ENCODE measurements at regions not wholly inside any gene's neighbourhood (a gene's known extent, or its start where the extent isn't known, plus 50 kb on each side); places are given as distances from the start of the nearest gene placed in this dataset.

DNA sequence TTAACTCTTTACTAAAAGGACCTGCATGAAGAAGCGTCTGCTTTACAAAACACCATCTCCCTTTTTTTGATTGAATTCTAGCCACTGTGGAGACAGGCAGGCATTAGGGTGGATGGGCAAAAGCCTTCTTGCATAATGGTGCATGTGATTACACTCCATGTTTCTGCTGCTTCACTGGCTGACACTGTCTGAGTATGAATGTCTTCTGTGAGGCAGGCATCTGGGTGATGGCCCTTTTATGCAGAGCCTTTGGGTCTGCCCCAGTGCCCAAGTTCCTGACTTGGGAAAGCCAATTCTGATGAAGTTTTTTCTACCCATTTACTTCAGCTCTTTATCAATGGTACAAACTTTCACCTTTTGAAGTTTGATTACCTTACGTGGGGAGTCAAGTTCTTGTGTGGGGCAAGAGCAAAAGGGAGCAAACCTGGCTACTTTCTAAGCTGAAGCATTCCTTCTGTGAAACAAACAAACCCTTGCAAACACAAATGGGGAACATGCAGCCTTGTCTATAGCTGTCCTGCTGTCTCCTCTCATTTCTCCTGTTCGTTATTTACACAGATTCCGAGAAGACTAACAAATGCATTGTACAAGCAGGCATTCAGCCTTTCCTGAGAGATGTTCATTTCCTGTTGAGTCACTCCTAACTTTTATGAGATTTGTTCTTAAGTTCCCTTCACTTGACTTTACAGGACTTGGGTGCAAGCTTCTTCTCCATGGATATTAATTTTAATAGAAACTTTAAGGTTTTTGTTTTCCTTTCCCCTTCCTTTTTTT lies 301.9 kb downstream of the TLL1 start:
- ChIA-PET POLR2A (no interaction called here), CTCF (no interaction called here)
- TF ChIP-seq, protein P1, sequence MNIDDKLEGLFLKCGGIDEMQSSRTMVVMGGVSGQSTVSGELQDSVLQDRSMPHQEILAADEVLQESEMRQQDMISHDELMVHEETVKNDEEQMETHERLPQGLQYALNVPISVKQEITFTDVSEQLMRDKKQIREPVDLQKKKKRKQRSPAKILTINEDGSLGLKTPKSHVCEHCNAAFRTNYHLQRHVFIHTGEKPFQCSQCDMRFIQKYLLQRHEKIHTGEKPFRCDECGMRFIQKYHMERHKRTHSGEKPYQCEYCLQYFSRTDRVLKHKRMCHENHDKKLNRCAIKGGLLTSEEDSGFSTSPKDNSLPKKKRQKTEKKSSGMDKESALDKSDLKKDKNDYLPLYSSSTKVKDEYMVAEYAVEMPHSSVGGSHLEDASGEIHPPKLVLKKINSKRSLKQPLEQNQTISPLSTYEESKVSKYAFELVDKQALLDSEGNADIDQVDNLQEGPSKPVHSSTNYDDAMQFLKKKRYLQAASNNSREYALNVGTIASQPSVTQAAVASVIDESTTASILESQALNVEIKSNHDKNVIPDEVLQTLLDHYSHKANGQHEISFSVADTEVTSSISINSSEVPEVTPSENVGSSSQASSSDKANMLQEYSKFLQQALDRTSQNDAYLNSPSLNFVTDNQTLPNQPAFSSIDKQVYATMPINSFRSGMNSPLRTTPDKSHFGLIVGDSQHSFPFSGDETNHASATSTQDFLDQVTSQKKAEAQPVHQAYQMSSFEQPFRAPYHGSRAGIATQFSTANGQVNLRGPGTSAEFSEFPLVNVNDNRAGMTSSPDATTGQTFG (tag by site-specific recombination; IDR thresholded peaks at IDR 0.05; ENCODE audit: borderline replicate concordance), result no peak
- TF ChIP-seq ZNF560 (tag by site-specific recombination; IDR thresholded peaks at IDR 0.05; ENCODE audit: borderline replicate concordance) (no peak), ZNF211 (tag by site-specific recombination; IDR thresholded peaks at IDR 0.05; ENCODE audit: low read depth) (no peak), OVOL3 (tag by site-specific recombination; IDR thresholded peaks at IDR 0.05) (no peak), ZNF184 (tag by site-specific recombination; IDR thresholded peaks at IDR 0.05) (no peak), MZF1 (tag by site-specific recombination; IDR thresholded peaks at IDR 0.05; ENCODE audit: borderline replicate concordance) (no peak), ZNF600 (tag by site-specific recombination; IDR thresholded peaks at IDR 0.05) (no peak), RBAK (tag by site-specific recombination; IDR thresholded peaks at IDR 0.05) (no peak)

DNA sequence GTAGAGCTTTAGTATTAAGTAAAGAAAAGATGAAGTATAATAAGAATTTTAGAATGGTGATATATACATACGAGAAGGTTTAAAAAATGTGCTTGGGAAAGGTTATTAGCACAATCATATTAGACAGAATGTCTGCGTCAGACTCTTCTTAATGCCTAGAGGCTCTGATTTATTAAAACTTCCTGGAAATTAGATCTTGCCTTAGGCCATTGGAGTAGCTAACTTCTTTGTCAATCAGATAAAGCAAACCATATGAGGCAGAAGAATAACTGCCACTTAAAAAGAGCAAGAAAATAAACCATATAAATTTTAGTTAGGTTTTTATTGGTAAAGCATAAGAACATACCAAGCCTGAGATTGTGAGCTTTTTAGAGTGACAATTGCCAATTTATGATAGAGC lies 309.1 kb downstream of the TLL1 start:
- CTCF ChIA-PET, result no interaction called here
- H3K36me3 ChIP-seq (ENCODE audit: control insufficient read depth in 2 of 2, insufficient read depth in 1 of 2, low read length in 2 of 2), result no peaks in the 10 kb centered on the region
- TF ChIP-seq, protein P2, sequence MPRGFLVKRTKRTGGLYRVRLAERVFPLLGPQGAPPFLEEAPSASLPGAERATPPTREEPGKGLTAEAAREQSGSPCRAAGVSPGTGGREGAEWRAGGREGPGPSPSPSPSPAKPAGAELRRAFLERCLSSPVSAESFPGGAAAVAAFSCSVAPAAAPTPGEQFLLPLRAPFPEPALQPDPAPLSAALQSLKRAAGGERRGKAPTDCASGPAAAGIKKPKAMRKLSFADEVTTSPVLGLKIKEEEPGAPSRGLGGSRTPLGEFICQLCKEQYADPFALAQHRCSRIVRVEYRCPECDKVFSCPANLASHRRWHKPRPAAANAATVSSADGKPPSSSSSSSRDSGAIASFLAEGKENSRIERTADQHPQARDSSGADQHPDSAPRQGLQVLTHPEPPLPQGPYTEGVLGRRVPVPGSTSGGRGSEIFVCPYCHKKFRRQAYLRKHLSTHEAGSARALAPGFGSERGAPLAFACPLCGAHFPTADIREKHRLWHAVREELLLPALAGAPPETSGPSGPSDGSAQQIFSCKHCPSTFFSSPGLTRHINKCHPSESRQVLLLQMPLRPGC (tag by site-specific recombination; IDR thresholded peaks at IDR 0.05), result no peak
- TF ChIP-seq ZNF664 (tag by site-specific recombination; IDR thresholded peaks at IDR 0.05) (no peak), ZNF324 (tag by site-specific recombination; IDR thresholded peaks at IDR 0.05) (no peak), ZNF791 (tag by site-specific recombination; IDR thresholded peaks at IDR 0.05) (no peak), SCRT2 (tag by site-specific recombination; IDR thresholded peaks at IDR 0.05) (no peak), ZNF626 (tag by site-specific recombination; IDR thresholded peaks at IDR 0.05) (no peak), HOXA7 (CRISPR knock-in tag; IDR thresholded peaks at IDR 0.05; ENCODE audit: borderline replicate concordance) (no peak)
- TF ChIP-seq, protein P3, sequence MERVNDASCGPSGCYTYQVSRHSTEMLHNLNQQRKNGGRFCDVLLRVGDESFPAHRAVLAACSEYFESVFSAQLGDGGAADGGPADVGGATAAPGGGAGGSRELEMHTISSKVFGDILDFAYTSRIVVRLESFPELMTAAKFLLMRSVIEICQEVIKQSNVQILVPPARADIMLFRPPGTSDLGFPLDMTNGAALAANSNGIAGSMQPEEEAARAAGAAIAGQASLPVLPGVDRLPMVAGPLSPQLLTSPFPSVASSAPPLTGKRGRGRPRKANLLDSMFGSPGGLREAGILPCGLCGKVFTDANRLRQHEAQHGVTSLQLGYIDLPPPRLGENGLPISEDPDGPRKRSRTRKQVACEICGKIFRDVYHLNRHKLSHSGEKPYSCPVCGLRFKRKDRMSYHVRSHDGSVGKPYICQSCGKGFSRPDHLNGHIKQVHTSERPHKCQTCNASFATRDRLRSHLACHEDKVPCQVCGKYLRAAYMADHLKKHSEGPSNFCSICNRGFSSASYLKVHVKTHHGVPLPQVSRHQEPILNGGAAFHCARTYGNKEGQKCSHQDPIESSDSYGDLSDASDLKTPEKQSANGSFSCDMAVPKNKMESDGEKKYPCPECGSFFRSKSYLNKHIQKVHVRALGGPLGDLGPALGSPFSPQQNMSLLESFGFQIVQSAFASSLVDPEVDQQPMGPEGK (tag by site-specific recombination; IDR thresholded peaks at IDR 0.05), result no peak
- TF ChIP-seq, protein P4, sequence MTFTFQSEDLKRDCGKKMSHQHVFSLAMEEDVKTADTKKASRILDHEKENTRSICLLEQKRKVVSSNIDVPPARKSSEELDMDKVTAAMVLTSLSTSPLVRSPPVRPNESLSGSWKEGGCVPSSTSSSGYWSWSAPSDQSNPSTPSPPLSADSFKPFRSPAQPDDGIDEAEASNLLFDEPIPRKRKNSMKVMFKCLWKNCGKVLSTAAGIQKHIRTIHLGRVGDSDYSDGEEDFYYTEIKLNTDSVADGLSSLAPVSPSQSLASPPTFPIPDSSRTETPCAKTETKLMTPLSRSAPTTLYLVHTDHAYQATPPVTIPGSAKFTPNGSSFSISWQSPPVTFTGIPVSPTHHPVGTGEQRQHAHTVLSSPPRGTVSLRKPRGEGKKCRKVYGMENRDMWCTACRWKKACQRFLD (tag by site-specific recombination; IDR thresholded peaks at IDR 0.05), result no peak
- TF ChIP-seq, protein P5, sequence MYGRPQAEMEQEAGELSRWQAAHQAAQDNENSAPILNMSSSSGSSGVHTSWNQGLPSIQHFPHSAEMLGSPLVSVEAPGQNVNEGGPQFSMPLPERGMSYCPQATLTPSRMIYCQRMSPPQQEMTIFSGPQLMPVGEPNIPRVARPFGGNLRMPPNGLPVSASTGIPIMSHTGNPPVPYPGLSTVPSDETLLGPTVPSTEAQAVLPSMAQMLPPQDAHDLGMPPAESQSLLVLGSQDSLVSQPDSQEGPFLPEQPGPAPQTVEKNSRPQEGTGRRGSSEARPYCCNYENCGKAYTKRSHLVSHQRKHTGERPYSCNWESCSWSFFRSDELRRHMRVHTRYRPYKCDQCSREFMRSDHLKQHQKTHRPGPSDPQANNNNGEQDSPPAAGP (tag by site-specific recombination; IDR thresholded peaks at IDR 0.05), result no peak
- TF ChIP-seq, protein P6, sequence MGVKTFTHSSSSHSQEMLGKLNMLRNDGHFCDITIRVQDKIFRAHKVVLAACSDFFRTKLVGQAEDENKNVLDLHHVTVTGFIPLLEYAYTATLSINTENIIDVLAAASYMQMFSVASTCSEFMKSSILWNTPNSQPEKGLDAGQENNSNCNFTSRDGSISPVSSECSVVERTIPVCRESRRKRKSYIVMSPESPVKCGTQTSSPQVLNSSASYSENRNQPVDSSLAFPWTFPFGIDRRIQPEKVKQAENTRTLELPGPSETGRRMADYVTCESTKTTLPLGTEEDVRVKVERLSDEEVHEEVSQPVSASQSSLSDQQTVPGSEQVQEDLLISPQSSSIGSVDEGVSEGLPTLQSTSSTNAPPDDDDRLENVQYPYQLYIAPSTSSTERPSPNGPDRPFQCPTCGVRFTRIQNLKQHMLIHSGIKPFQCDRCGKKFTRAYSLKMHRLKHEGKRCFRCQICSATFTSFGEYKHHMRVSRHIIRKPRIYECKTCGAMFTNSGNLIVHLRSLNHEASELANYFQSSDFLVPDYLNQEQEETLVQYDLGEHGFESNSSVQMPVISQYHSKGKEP (tag by site-specific recombination; IDR thresholded peaks at IDR 0.05), result no peak
- POLR2A ChIA-PET, result no interaction called here
- H3K27ac ChIP-seq (ENCODE audit: extremely low read depth, low read depth, low read length), result no peak overlapping the region
- H3K9me3 ChIP-seq (ENCODE audit: control insufficient read depth, insufficient read depth, low read depth, low read length), result no peaks in the 10 kb centered on the region
- H3K4me3 ChIP-seq (ENCODE audit: low read depth, low read length), result no peak overlapping the region
- no peaks in the 10 kb centered on the region for H3K4me1 ChIP-seq (ENCODE audit: control insufficient read depth, insufficient read depth, low read length)

More for the DNA sequence above, 301.9 kb downstream of the TLL1 start:
- Histone ChIP-seq H3K9me3 (ENCODE audit: control insufficient read depth, insufficient read depth, low read depth, low read length) (no peaks in the 10 kb centered on the region), H3K36me3 (ENCODE audit: control insufficient read depth in 2 of 2, insufficient read depth in 1 of 2, low read length in 2 of 2) (no peaks in the 10 kb centered on the region), H3K4me1 (ENCODE audit: control insufficient read depth, insufficient read depth, low read length) (no peaks in the 10 kb centered on the region), H3K4me3 (ENCODE audit: low read depth, low read length) (no peak overlapping the region), H3K27ac (ENCODE audit: extremely low read depth, low read depth, low read length) (no peak overlapping the region)
